ENCODE measurements at regions not wholly inside any gene's neighbourhood (a gene's known extent, or its start where the extent isn't known, plus 50 kb on each side); places are given as distances from the start of the nearest gene placed in this dataset.

GRCh38 chr20:57970856-57971255 lies 257.6 kb downstream of the ANKRD60 start:
- DNase-seq (ENCODE audit: low read depth): no peak

DNA sequence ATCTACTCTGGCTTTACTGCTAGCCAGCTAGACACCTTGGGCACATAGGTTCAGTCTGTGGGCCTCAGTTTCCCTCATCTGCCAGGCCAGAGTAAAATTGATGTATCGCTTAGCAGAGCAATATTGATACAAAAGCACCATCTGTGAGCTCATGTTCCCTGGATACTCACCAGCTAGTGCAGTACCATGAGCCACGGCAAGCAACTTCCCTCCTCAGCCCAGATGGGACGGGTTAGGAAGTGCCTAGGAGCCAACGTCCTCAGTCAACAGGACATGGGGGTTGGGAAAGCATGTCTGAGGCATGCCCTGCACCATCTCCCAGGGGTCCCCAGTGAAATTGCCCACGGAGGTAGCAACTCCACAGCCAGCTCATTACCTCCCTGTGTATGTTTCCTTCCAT lies 258.3 kb downstream of the ANKRD60 start:
- no peak for DNase-seq (ENCODE audit: low read depth)

- DNase-seq (ENCODE audit: low read depth): no peak
Observed at GRCh38 chr20:57968120-57968519, 258.3 kb upstream of the PMEPA1 start.

DNA sequence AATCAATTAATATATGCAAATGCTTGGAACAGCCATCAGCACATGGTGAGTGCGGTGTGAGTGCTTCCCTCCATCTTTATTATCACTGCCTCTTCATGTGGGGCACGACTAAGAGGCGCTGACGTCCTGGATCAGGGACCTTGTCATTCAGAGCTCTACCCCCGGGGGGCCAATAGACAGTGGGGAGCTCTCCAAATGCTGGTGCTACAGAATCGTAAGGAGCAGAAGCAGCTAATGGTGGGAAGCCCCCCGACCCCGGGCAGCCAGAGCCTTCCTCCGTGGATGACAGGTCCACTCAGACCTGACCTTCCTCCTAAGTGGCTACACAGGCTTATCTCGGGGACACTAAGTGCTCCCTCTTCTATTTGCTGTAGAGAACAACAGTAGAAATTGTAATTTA lies 257.5 kb upstream of the PMEPA1 start:
- DNase-seq (ENCODE audit: low read depth): no peak

GRCh38 chr20:57966620-57967019 lies 256.8 kb upstream of the PMEPA1 start:
- no peak for DNase-seq (ENCODE audit: low read depth)

- no peak for DNase-seq (ENCODE audit: low read depth)
Observed at GRCh38 chr20:57965441-57965840, 255.6 kb upstream of the PMEPA1 start.

DNA sequence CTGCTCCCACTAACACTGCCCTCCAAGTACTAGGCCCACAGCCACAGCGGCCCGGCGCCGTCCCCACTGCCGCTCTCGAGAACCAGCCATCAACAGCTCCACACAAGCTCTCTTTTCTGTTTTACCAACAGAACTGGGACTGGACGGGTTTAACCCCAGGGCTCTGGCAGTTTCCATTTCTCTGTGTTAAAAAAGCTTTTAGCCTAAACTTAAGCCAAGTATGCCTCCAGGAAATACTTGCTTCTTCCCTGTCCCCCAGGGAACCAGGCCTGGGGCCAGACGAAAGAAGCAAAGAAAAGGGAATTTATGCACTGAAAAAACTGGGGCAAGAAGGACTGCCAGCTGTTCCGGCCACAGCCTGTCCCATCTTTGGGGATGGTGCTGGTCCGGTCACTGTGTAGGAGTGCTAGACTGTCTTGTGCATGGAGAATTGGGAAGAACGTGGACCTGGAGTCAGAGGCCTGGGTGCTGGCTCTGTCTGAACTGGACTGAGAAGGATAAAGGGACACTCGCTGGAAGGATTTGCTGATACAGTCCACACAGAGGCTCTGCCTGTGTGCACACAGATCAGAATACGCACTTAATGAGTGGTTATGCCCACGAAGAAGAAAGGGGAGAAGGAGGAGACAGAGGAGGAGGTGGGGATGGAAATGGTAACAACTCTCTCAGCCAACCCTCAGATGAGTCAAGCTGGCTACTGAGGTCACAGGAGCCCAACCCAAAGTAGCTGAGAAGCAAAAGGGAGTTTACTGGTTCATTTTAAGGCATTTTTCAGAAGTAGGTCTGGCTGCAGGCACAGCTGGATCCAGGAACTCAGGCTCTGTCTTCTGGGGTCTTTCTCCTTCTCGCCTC lies 254.4 kb upstream of the PMEPA1 start:
- no peak for DNase-seq (ENCODE audit: low read depth)

GRCh38 chr20:57960803-57961575 lies 251.2 kb upstream of the PMEPA1 start:
- DNase-seq (ENCODE audit: low read depth): no peak

DNA sequence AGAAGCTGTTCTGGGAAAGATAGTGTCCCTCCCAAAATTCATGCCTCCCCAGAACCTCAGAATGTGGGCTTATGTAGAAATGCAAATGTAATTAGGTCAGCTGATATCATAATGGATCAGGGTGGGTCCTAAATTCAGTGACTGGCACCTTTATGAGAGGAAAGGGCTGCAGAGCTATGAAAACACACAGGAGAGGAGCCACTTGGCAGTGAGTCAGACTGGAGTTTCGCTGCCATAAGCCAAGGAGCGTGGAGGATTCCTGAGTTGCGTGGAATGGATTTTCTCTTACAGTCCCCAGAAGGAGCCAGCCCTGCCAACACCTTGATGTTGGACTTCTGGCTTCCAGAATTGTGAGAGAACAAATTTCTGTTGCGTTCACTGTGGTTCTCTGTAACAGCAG lies 249.8 kb upstream of the PMEPA1 start:
- DNase-seq (ENCODE audit: low read depth): no peak

DNA sequence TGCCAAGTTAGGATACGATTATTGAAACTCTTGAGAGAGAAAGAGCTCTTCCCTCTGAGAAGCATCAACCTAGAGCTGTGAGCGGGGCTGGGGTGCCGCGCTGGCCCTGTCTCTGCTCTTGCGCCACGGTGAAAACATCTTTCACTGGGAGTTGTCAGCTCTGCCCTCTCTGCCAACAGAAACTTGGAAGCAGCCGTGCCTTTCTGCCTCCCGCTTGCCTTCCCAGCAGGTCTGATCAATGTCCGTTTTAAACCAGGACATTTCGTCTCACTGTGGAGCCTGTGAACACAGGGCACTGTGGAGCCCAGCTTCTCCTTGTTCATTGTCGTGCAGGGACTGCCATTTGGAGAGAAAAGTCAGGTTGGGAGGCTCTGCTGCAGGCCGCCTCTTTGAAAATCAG lies 249.2 kb upstream of the PMEPA1 start:
- no peak for DNase-seq (ENCODE audit: low read depth)

GRCh38 chr20:57958050-57958420 lies 248.2 kb upstream of the PMEPA1 start:
- DNase-seq (ENCODE audit: low read depth): no peak

DNA sequence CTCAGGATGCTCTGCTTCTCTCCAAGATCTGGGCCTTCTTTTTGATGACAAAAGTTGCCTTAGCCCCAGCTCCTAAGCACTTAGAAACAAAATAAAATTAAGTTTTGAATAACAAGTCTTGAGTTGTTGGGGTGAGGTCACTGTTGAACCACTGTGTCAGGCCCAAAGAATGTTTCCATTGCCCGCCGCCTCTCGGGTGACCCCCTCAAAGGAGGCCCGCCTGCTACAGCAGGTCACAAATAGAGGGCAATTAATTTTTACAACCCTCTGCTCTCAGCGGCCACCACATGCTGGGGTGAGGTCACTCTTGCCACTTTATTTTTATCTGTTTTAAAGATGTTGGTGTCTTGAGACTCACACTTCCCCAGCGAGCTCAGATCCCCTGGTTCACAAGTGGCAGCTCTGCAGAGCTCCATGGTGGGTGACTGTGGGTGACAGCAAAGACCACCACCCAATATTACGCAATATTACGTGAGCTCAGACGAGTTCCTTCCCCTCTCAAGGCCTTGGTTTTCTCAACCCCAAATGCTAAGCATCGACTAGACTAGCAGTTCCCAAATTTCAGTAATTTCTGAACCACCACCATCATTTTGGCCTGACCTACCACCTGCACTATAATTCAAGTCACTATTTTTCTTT lies 247.7 kb upstream of the PMEPA1 start:
- DNase-seq (ENCODE audit: low read depth): no peak

DNA sequence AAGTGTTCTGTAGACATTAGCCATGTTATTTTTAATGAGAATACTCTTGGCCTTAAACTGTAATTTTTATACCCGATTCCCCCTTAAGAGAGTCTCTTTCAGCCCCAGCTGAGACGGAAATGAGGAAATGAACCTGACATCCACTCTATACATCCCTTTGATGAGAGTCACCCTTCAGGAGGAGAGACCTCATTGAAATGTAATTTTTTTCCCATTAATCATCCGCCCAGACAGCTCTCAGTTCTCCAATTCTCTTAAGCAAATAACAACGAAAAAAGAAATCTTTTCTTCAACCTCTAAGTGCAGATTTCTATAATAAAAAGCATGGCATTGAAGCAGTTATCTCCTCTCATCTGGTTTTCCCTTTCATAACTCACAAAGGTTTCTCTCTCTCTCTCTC lies 243.8 kb upstream of the PMEPA1 start:
- DNase-seq (ENCODE audit: low read depth): no peak

GRCh38 chr20:57952136-57952535 lies 242.3 kb upstream of the PMEPA1 start:
- no peak for DNase-seq (ENCODE audit: low read depth)

GRCh38 chr20:57951549-57951948 lies 241.7 kb upstream of the PMEPA1 start:
- DNase-seq (ENCODE audit: low read depth): no peak

DNA sequence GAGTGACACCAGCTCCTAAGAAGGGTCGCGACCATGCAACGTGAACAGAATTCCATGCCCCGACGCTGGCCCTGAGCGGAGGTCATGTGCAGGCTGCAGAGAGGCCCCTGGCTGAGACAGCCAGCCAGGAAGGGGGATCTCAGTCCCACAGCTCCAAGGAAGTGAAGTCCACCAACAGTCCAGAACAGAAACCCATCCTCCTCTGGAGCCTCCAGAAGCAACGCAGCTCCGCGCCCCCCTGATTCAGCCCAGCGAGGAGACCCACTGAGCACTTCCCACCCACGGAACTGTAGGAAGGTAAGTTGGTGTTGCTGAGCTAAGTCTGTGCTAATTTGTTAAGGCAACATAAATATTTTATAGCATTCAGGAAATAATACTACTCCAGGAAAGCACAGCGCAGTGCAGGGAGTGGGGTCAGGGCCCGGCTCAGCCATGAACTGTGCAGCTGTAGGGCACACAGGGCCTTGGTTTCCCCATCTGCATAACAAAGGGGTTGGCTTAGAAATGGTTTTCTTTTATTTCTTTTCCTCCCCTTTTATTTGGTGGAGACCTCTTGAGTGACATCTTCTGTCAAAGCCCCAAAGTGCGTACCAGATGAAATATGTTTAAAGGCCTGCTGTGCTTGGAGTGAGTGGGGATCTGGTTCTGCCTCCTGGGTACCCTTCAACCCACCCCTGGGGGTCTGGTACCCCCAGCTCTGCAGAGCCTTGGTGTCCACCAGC lies 241.1 kb upstream of the PMEPA1 start:
- DNase-seq (ENCODE audit: low read depth): no peak

DNA sequence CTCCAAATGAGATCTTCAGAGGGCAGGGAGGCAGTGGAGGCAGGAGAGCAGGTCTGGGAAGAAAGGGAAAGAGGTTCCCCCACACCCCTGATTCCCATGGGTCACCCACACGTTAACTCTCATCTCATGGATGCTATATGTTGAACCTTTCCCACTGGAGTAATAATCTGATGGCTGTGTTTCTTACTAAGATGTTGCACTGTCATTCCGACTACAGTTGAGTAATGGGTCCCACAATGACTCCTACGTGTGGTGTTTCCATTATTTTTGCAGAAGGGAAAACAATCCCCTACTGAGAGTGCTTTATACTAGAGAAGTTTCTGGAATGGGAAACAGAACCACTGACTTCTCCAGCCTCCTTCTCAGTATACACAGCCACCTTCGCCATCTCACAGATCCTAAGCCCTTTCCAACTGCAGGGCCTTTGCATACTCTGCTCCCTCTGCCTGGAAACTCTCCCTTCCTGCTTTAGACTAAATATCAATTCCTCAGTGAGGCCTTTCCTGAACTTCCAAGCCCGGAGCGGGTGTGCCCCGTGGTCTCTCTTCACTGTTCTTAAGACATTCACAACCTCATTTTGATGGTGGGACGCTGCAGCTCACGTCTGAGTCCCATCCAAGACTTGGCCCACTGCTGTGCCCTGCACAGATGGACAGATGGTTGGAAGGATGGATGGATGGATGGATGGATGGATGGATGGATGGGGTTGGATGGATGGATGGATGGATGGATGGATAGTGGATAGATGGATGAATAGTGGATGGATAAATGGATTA lies 238.6 kb upstream of the PMEPA1 start:
- DNase-seq (ENCODE audit: low read depth): no peak

GRCh38 chr20:57947421-57948179 lies 237.8 kb upstream of the PMEPA1 start:
- DNase-seq (ENCODE audit: low read depth): no peak

DNA sequence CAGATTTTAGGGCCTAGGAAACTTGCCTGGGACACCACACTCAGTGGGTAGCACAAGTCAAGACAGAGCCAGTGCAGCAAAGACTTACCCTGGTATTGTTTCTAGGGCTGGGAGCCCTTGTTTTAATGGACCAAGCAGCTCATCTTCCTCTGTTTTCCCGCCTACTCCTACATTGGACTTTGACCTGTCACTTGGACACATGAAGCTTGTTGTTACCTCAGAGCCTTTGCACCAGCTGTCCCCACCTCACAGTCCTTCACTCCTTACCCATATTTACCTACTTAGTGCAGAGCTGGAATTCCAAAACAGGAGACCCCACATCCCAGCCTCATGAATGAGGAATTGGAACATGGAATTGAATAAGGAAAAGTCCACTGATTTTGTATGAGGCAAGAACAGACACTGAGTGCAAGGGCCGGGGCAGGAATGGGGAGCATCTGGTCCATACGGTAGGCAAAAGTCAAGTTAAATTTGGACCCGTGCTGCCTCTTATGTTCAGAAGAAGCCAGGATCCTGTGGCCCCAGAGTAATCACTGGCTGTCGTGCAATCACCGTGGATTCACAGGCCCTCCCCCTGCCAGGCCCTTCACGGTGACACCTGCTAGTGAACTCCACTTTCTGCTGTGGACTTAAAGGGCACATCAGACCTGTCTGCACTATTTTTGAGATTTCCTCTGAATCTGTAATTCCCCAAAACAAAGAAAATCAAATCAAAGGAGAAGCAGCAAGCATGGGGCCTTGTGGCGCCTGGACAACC lies 236.9 kb upstream of the PMEPA1 start:
- DNase-seq (ENCODE audit: low read depth): no peak

GRCh38 chr20:57944988-57945387 lies 235.2 kb upstream of the PMEPA1 start:
- no peak for DNase-seq (ENCODE audit: low read depth)

Measured in non-pigmented ciliary epithelial cell (primary cell).